A673 (cell line): ENCODE measurements at regions not wholly inside any gene's neighbourhood (a gene's known extent, or its start where the extent isn't known, plus 50 kb on each side); places are given as distances from the start of the nearest gene placed in this dataset.

Source experiments
- EZH2 ChIP-seq: fragments of 200-600 bp; sonication (generic); IDR thresholded peaks from 2 replicates; pipeline ENCODE4 v1.6.1; 2017; ENCODE audit warnings: borderline replicate concordance, low read depth, mild to moderate bottlenecking, mixed read lengths, antibody characterized with exemption, low read length; ENCODE audit not compliant: poor library complexity, severe bottlenecking
- TF ChIP-seq, protein P1 (sequence below): fragments of 300-800, 200-600 bp; sonication (generic); conservative IDR thresholded peaks from 2 replicates; pipeline ENCODE4 v1.5.1; 2017; ENCODE audit warnings: low read depth, mild to moderate bottlenecking, antibody characterized with exemption, low read length, moderate library complexity, mixed read lengths

DNA sequence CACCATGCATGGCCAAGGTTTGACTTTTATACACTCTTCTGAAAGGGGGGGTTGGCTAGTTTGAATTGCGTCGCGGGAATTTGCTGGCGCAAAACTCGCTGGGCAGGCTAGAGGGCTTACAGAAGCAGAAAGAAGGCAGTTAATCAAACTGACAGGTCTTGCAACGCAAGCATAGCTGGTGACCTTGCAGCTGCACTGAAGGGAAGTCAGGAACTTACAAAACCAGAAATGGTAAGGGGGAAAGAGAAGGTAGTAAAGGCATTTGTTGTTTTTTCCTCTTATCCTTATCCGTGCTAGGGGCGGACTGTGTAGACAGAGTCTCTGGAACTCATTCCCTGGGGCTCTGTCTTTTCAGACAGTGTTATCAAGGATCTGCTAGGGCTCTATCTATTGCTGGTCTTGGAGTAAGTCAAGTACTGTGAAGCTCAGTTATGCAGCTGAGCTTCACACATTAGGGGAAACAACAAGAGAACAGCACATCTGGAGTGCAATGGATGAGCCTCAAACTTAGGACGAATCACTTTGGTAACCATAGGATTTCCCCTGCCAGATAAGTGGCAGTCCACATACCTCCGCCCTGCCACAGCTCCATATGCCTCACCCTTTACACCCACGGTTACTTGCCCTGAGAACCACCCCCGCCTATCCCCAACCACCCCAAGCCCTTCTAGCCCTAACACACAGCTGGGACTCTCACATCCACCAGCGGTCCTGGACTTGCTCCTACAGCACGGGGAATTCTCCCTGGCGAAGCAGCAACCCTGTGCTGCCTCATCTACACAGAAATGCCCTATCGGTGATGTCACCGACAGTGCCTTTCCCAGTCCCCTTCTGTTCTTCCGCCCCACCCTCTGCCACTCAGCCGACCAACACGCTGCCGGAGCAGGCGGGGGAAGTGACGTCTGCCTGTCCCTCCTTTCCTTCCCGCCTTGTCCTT lies 251.4 kb downstream of the FAM72C start:
- TF ChIP-seq EZH2 = no peak
- TF ChIP-seq, protein P1, sequence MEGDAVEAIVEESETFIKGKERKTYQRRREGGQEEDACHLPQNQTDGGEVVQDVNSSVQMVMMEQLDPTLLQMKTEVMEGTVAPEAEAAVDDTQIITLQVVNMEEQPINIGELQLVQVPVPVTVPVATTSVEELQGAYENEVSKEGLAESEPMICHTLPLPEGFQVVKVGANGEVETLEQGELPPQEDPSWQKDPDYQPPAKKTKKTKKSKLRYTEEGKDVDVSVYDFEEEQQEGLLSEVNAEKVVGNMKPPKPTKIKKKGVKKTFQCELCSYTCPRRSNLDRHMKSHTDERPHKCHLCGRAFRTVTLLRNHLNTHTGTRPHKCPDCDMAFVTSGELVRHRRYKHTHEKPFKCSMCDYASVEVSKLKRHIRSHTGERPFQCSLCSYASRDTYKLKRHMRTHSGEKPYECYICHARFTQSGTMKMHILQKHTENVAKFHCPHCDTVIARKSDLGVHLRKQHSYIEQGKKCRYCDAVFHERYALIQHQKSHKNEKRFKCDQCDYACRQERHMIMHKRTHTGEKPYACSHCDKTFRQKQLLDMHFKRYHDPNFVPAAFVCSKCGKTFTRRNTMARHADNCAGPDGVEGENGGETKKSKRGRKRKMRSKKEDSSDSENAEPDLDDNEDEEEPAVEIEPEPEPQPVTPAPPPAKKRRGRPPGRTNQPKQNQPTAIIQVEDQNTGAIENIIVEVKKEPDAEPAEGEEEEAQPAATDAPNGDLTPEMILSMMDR = no peak
